HepG2 (cell line): ENCODE measurements at regions not wholly inside any gene's neighbourhood (a gene's known extent, or its start where the extent isn't known, plus 50 kb on each side); places are given as distances from the start of the nearest gene placed in this dataset.
A peak's percentile ranks its signal among the peaks of the same experiment; 100 is the strongest.

ENCODE experiments used
- BHLHE40 ChIP-seq: IDR thresholded peaks from 2 replicates; pipeline ENCODE4 v1.6.1; 2011; ENCODE audit warnings: low read length, improper control_type of control experiment
- GATA4 ChIP-seq: sonication (generic); IDR thresholded peaks from 2 replicates; pipeline ENCODE4 v1.6.1; 2016; ENCODE audit warnings: antibody characterized with exemption, low read depth, borderline replicate concordance
- GATAD2A ChIP-seq: IDR thresholded peaks from 2 replicates; pipeline ENCODE4 v1.6.1; 2016
- HMG20A ChIP-seq: IDR thresholded peaks from 2 replicates; pipeline ENCODE4 v1.6.1; 2016; ENCODE audit warnings: borderline replicate concordance
- HOXA3 ChIP-seq: sonication (generic); formaldehyde crosslinking; IDR thresholded peaks from 2 replicates; pipeline ENCODE4 v1.5.0; 2020; ENCODE audit warnings: missing genetic modification reagents
- KLF13 ChIP-seq: sonication (generic); formaldehyde crosslinking; IDR thresholded peaks from 2 replicates; pipeline ENCODE4 v1.4.0; 2020; ENCODE audit warnings: mild to moderate bottlenecking, missing genetic modification reagents
- NCOA5 ChIP-seq: sonication (generic); formaldehyde crosslinking; IDR thresholded peaks from 2 replicates; pipeline ENCODE4 v1.4.0; 2020; ENCODE audit warnings: missing genetic modification reagents
- PAF1 ChIP-seq: IDR thresholded peaks from 2 replicates; pipeline ENCODE4 v1.6.1; 2016; ENCODE audit warnings: missing genetic modification reagents, missing compliant biosample characterization
- POLR2G ChIP-seq: fragments of 200-400 bp; formaldehyde crosslinking; IDR thresholded peaks from 2 replicates; pipeline ENCODE4 v1.6.1; 2018; ENCODE audit warnings: mild to moderate bottlenecking, low read depth, low read length, moderate library complexity
- PPARG ChIP-seq: conservative IDR thresholded peaks from 2 replicates; pipeline ENCODE4 v1.6.1; 2016; ENCODE audit warnings: missing biosample characterization, missing genetic modification reagents
- RAD21 ChIP-seq: fragments of 450-650 bp; formaldehyde crosslinking; IDR thresholded peaks from 2 replicates; pipeline ENCODE4 v1.5.0; 2020; ENCODE audit warnings: mild to moderate bottlenecking
- RBM39 ChIP-seq: fragments of 200-400 bp; formaldehyde crosslinking; IDR thresholded peaks from one replicate; pipeline ENCODE4 v1.6.1; 2018; ENCODE audit warnings: antibody characterized with exemption, mild to moderate bottlenecking, low read depth, low read length; ENCODE audit not compliant: poor library complexity, severe bottlenecking
- SIX4 ChIP-seq: sonication (generic); formaldehyde crosslinking; IDR thresholded peaks from 2 replicates; pipeline ENCODE4 v1.4.0; 2020; ENCODE audit warnings: missing genetic modification reagents
- SOX6 ChIP-seq, 2 experiments: fragments of 450-650 bp in 1 of 2; sonication (generic) in 1 of 2; formaldehyde crosslinking in 1 of 2; IDR thresholded peaks; 2 replicates each; pipeline versions ENCODE4 v1.4.0 to v1.6.1; 2017 to 2020; ENCODE audit warnings: antibody characterized with exemption in 1 of 2, mild to moderate bottlenecking in 1 of 2, missing genetic modification reagents in 1 of 2
- STAT5B ChIP-seq: sonication (generic); formaldehyde crosslinking; IDR thresholded peaks from 2 replicates; pipeline ENCODE4 v1.4.0; 2020; ENCODE audit warnings: missing genetic modification reagents
- ZNF562 ChIP-seq: sonication (generic); formaldehyde crosslinking; IDR thresholded peaks from 2 replicates; pipeline ENCODE4 v1.8.0; 2022; ENCODE audit warnings: missing genetic modification reagents, borderline replicate concordance
- ZNF572 ChIP-seq: sonication (generic); formaldehyde crosslinking; IDR thresholded peaks from 2 replicates; pipeline ENCODE4 v1.5.1; 2020; ENCODE audit warnings: mild to moderate bottlenecking, missing genetic modification reagents
- ZNF615 ChIP-seq: sonication (generic); formaldehyde crosslinking; IDR thresholded peaks from 2 replicates; pipeline ENCODE4 v1.5.0; 2020; ENCODE audit warnings: mild to moderate bottlenecking, missing genetic modification reagents, borderline replicate concordance
- ZSCAN22 ChIP-seq: sonication (generic); formaldehyde crosslinking; IDR thresholded peaks from 2 replicates; pipeline ENCODE4 v1.4.0; 2020; ENCODE audit warnings: mild to moderate bottlenecking, missing genetic modification reagents
- TF ChIP-seq, protein P1 (sequence below): sonication (generic); formaldehyde crosslinking; IDR thresholded peaks from 2 replicates; pipeline ENCODE4 v1.5.0; 2020; ENCODE audit warnings: missing genetic modification reagents
- TF ChIP-seq, protein P2 (sequence below): sonication (generic); formaldehyde crosslinking; IDR thresholded peaks from 2 replicates; pipeline ENCODE4 v1.9.0; 2021; ENCODE audit warnings: missing genetic modification reagents, borderline replicate concordance
- TF ChIP-seq, protein P3 (sequence below): sonication (generic); formaldehyde crosslinking; IDR thresholded peaks from 2 replicates; pipeline ENCODE4 v1.4.0; 2020; ENCODE audit warnings: missing genetic modification reagents
- TF ChIP-seq, protein P4 (sequence below): sonication (generic); formaldehyde crosslinking; IDR thresholded peaks from 2 replicates; pipeline ENCODE4 v1.8.0; 2022; ENCODE audit warnings: mild to moderate bottlenecking, missing genetic modification reagents, borderline replicate concordance
- TF ChIP-seq, protein P5 (sequence below): IDR thresholded peaks from 2 replicates; pipeline ENCODE4 v1.6.1; 2012; ENCODE audit warnings: inconsistent platforms
- TF ChIP-seq, protein P6 (sequence below): sonication (generic); formaldehyde crosslinking; IDR thresholded peaks from 2 replicates; pipeline ENCODE4 v1.4.0; 2020; ENCODE audit warnings: missing genetic modification reagents, low read depth, mild to moderate bottlenecking, borderline replicate concordance

DNA sequence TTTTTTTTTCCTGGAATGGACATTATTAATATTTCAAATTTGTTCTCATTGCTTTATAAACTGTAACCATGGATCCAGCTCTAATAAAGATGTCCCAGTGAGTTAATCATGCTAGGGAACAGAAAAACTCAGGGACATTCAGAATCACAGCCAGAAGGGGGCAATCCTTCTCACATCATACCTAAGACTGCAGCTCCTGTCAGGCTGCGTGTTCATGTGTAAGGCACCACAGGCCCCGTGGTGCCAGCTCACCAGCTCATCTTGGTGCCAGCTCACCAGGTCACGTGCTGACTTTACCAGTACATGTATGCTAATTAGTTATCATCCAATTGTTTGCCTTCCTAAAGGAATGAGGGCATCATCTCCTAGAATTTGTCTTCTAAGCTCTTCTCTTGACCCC, 84.7 kb upstream of the NEDD4L start (continued):
- TF ChIP-seq HMG20A (CRISPR knock-in tag) (no peak), BHLHE40 (peak; percentile 36; the same call in 1 of the 2 replicates), RBM39 (no peak), ZSCAN22 (CRISPR knock-in tag) (no peak), SIX4 (CRISPR knock-in tag) (0 out of 2 replicates have a peak, but pooled peaks have one; percentile 18), ZNF572 (CRISPR knock-in tag) (no peak), NCOA5 (CRISPR knock-in tag) (no peak), RAD21 (CRISPR knock-in tag) (peak; percentile 62; the same call in 1 of the 2 replicates), ZNF562 (CRISPR knock-in tag) (no peak), KLF13 (no peak), GATA4 (no peak), HOXA3 (CRISPR knock-in tag) (no peak), PPARG (no peak; the same call in 1 of the 2 replicates), GATAD2A (CRISPR knock-in tag) (peak; percentile 72), ZNF615 (CRISPR knock-in tag) (no peak), SOX6 (IDR thresholded peaks at IDR 0.05) (no peak), SOX6 (CRISPR knock-in tag; IDR thresholded peaks at IDR 0.05) (peak; percentile 38; the same call in 1 of the 2 replicates), PAF1 (no peak), POLR2G (no peak), STAT5B (CRISPR knock-in tag) (no peak)
- TF ChIP-seq, protein P1, sequence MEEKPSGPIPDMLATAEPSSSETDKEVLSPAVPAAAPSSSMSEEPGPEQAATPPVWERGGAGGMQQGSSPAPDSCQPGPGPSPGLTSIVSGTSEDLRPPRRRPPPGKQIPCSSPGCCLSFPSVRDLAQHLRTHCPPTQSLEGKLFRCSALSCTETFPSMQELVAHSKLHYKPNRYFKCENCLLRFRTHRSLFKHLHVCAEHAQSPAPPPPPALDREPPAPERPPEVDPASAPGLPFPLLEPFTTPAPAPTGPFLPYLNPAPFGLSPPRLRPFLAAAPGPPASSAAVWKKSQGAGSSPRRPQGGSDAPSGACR (CRISPR knock-in tag) = no peak
- TF ChIP-seq, protein P2, sequence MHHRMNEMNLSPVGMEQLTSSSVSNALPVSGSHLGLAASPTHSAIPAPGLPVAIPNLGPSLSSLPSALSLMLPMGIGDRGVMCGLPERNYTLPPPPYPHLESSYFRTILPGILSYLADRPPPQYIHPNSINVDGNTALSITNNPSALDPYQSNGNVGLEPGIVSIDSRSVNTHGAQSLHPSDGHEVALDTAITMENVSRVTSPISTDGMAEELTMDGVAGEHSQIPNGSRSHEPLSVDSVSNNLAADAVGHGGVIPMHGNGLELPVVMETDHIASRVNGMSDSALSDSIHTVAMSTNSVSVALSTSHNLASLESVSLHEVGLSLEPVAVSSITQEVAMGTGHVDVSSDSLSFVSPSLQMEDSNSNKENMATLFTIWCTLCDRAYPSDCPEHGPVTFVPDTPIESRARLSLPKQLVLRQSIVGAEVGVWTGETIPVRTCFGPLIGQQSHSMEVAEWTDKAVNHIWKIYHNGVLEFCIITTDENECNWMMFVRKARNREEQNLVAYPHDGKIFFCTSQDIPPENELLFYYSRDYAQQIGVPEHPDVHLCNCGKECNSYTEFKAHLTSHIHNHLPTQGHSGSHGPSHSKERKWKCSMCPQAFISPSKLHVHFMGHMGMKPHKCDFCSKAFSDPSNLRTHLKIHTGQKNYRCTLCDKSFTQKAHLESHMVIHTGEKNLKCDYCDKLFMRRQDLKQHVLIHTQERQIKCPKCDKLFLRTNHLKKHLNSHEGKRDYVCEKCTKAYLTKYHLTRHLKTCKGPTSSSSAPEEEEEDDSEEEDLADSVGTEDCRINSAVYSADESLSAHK = no peak
- TF ChIP-seq, protein P3, sequence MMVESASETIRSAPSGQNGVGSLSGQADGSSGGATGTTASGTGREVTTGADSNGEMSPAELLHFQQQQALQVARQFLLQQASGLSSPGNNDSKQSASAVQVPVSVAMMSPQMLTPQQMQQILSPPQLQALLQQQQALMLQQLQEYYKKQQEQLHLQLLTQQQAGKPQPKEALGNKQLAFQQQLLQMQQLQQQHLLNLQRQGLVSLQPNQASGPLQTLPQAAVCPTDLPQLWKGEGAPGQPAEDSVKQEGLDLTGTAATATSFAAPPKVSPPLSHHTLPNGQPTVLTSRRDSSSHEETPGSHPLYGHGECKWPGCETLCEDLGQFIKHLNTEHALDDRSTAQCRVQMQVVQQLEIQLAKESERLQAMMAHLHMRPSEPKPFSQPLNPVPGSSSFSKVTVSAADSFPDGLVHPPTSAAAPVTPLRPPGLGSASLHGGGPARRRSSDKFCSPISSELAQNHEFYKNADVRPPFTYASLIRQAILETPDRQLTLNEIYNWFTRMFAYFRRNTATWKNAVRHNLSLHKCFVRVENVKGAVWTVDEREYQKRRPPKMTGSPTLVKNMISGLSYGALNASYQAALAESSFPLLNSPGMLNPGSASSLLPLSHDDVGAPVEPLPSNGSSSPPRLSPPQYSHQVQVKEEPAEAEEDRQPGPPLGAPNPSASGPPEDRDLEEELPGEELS = no peak
- TF ChIP-seq, protein P4, sequence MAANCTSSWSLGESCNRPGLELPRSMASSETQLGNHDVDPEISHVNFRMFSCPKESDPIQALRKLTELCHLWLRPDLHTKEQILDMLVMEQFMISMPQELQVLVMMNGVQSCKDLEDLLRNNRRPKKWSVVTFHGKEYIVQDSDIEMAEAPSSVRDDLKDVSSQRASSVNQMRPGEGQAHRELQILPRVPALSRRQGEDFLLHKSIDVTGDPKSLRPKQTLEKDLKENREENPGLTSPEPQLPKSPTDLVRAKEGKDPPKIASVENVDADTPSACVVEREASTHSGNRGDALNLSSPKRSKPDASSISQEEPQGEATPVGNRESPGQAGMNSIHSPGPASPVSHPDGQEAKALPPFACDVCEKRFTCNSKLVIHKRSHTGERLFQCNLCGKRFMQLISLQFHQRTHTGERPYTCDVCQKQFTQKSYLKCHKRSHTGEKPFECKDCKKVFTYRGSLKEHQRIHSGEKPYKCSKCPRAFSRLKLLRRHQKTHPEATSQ (CRISPR knock-in tag) = no peak
- TF ChIP-seq, protein P5, sequence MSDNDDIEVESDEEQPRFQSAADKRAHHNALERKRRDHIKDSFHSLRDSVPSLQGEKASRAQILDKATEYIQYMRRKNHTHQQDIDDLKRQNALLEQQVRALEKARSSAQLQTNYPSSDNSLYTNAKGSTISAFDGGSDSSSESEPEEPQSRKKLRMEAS = 0 out of 2 replicates have a peak, but pooled peaks have one; percentile 19
- TF ChIP-seq, protein P6, sequence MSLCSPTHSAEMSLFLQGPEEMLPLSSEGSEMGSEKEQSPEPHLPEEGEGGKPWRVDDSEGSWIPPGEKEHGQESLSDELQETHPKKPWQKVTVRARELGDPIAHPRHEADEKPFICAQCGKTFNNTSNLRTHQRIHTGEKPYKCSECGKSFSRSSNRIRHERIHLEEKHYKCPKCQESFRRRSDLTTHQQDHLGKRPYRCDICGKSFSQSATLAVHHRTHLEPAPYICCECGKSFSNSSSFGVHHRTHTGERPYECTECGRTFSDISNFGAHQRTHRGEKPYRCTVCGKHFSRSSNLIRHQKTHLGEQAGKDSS (CRISPR knock-in tag) = no peak
